ENCODE measurements at regions not wholly inside any gene's neighbourhood (a gene's known extent, or its start where the extent isn't known, plus 50 kb on each side); places are given as distances from the start of the nearest gene placed in this dataset.
A peak's percentile ranks its signal among the peaks of the same experiment; 100 is the strongest.

- peaks cover 35 to 60% of the 10 kb centered on the region in 2 donors for H3K4me1 Mint-ChIP-seq
- H3K9me3 ChIP-seq (ENCODE audit: control insufficient read depth, insufficient read depth, low read length): no peaks in the 10 kb centered on the region
- H3K27ac ChIP-seq (ENCODE audit: low read length): no peak overlapping the region
- H3K9me3 Mint-ChIP-seq: no peaks in the 10 kb centered on the region
- TF ChIP-seq, protein P1, sequence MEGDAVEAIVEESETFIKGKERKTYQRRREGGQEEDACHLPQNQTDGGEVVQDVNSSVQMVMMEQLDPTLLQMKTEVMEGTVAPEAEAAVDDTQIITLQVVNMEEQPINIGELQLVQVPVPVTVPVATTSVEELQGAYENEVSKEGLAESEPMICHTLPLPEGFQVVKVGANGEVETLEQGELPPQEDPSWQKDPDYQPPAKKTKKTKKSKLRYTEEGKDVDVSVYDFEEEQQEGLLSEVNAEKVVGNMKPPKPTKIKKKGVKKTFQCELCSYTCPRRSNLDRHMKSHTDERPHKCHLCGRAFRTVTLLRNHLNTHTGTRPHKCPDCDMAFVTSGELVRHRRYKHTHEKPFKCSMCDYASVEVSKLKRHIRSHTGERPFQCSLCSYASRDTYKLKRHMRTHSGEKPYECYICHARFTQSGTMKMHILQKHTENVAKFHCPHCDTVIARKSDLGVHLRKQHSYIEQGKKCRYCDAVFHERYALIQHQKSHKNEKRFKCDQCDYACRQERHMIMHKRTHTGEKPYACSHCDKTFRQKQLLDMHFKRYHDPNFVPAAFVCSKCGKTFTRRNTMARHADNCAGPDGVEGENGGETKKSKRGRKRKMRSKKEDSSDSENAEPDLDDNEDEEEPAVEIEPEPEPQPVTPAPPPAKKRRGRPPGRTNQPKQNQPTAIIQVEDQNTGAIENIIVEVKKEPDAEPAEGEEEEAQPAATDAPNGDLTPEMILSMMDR (IDR thresholded peaks at IDR 0.05): no peak
- H3K27me3 Mint-ChIP-seq (ENCODE audit: low read depth in 2 of 2): peaks cover 0 to 37% of the 10 kb centered on the region in 2 donors
- no peak overlapping the region for H3K27ac Mint-ChIP-seq
- no peaks in the 10 kb centered on the region for H3K36me3 Mint-ChIP-seq
- ATAC-seq: no peak
- no peaks in the 10 kb centered on the region for H3K36me3 ChIP-seq (ENCODE audit: control insufficient read depth, insufficient read depth, low read length)
- DNase-seq: peak in 1 of 2 donors; percentile 38
- H3K4me3 ChIP-seq (ENCODE audit: low read length): no peak overlapping the region
- H3K4me3 Mint-ChIP-seq: peak overlapping the region; percentile 45
- H3K27me3 ChIP-seq (ENCODE audit: control insufficient read depth, insufficient read depth, low read length): peaks cover 3% of the 10 kb centered on the region
- H3K4me1 ChIP-seq (ENCODE audit: control insufficient read depth, insufficient read depth, low read length): peaks cover 66% of the 10 kb centered on the region
- intact Hi-C loops (cut with micrococcal nuclease): no loop called here
- WGBS (ENCODE audit: insufficient coverage): 64% methylated on average over 35 of the region's 35 CpGs
Measured at GRCh38 chr6:170152124-170152926, 138.6 kb downstream of the DLL1 start.

DNA sequence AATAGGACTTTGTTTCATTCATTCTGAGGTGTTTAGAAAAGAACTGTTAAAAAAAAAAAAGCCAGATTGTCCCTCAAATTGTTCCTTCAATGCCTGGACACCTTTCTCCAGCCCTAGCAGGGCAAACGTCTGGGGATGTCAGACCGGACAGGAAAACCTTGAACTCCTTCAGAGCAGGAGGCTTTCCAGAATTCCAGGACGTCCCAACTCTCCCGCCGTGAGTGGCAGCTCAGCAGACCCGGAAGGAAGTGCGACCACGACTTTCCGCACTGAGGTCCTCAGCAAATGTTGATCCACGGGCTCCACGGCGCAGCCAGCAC is 139.1 kb downstream of the DLL1 start:
- DNase-seq (no peak), ATAC-seq (no peak)
- H3K27ac Mint-ChIP-seq: no peak overlapping the region
- peaks cover 0 to 34% of the 10 kb centered on the region in 2 donors for H3K27me3 Mint-ChIP-seq (ENCODE audit: low read depth in 2 of 2)
- peaks cover 72% of the 10 kb centered on the region for H3K4me1 ChIP-seq (ENCODE audit: control insufficient read depth, insufficient read depth, low read length)
- H3K9me3 ChIP-seq (ENCODE audit: control insufficient read depth, insufficient read depth, low read length): no peaks in the 10 kb centered on the region
- TF ChIP-seq, protein P1 (IDR thresholded peaks at IDR 0.05): no peak
- H3K27me3 ChIP-seq (ENCODE audit: control insufficient read depth, insufficient read depth, low read length): peaks cover 3% of the 10 kb centered on the region
- no peak overlapping the region for H3K4me3 ChIP-seq (ENCODE audit: low read length)
- peaks cover 41 to 65% of the 10 kb centered on the region in 2 donors for H3K4me1 Mint-ChIP-seq
- no peaks in the 10 kb centered on the region for H3K36me3 Mint-ChIP-seq
- WGBS (ENCODE audit: insufficient coverage): 37% methylated on average over 12 of the region's 12 CpGs
- no peaks in the 10 kb centered on the region for H3K36me3 ChIP-seq (ENCODE audit: control insufficient read depth, insufficient read depth, low read length)
- intact Hi-C loops (cut with micrococcal nuclease): no loop called here
- no peaks in the 10 kb centered on the region for H3K9me3 Mint-ChIP-seq
- H3K4me3 Mint-ChIP-seq: peak overlapping the region; percentile 45
- H3K27ac ChIP-seq (ENCODE audit: low read length): no peak overlapping the region

- Histone ChIP-seq H3K9me3 (ENCODE audit: control insufficient read depth, insufficient read depth, low read length) (no peaks in the 10 kb centered on the region), H3K27me3 (ENCODE audit: control insufficient read depth, insufficient read depth, low read length) (peaks cover 3% of the 10 kb centered on the region), H3K4me3 (ENCODE audit: low read length) (no peak overlapping the region), H3K36me3 (ENCODE audit: control insufficient read depth, insufficient read depth, low read length) (no peaks in the 10 kb centered on the region), H3K27ac (ENCODE audit: low read length) (no peak overlapping the region), H3K4me1 (ENCODE audit: control insufficient read depth, insufficient read depth, low read length) (peaks cover 76% of the 10 kb centered on the region)
- Mint-ChIP-seq H3K27ac (no peak overlapping the region), H3K27me3 (ENCODE audit: low read depth in 2 of 2) (peaks cover 0 to 34% of the 10 kb centered on the region in 2 donors), H3K36me3 (no peaks in the 10 kb centered on the region), H3K4me1 (peaks cover 45 to 69% of the 10 kb centered on the region in 2 donors), H3K9me3 (no peaks in the 10 kb centered on the region), H3K4me3 (peak overlapping the region; percentile 38)
- 87% methylated on average over 9 of the region's 11 CpGs for WGBS (ENCODE audit: insufficient coverage)
- intact Hi-C loops (cut with micrococcal nuclease): no loop called here
- no peak for ATAC-seq
- DNase-seq: no peak
- TF ChIP-seq, protein P1 (IDR thresholded peaks at IDR 0.05): no peak
Measured at GRCh38 chr6:170151321-170151771, 139.5 kb downstream of the DLL1 start.

- H3K27ac Mint-ChIP-seq: no peak overlapping the region
- ATAC-seq (no peak), DNase-seq (no peak)
- peaks cover 0 to 34% of the 10 kb centered on the region in 2 donors for H3K27me3 Mint-ChIP-seq (ENCODE audit: low read depth in 2 of 2)
- Histone ChIP-seq H3K9me3 (ENCODE audit: control insufficient read depth, insufficient read depth, low read length) (no peaks in the 10 kb centered on the region), H3K4me1 (ENCODE audit: control insufficient read depth, insufficient read depth, low read length) (peaks cover 84% of the 10 kb centered on the region), H3K36me3 (ENCODE audit: control insufficient read depth, insufficient read depth, low read length) (no peaks in the 10 kb centered on the region), H3K27ac (ENCODE audit: low read length) (no peak overlapping the region), H3K27me3 (ENCODE audit: control insufficient read depth, insufficient read depth, low read length) (peaks cover 3% of the 10 kb centered on the region), H3K4me3 (ENCODE audit: low read length) (no peak overlapping the region)
- TF ChIP-seq, protein P1 (IDR thresholded peaks at IDR 0.05): no peak
- no peaks in the 10 kb centered on the region for H3K9me3 Mint-ChIP-seq
- intact Hi-C loops (cut with micrococcal nuclease): no loop called here
- no peaks in the 10 kb centered on the region for H3K36me3 Mint-ChIP-seq
- WGBS (ENCODE audit: insufficient coverage): 94% methylated on average over 6 of the region's 7 CpGs
- peak overlapping the region; percentile 58 for H3K4me3 Mint-ChIP-seq
- H3K4me1 Mint-ChIP-seq: peaks cover 48 to 76% of the 10 kb centered on the region in 2 donors
Measured at GRCh38 chr6:170150590-170150945, 140.3 kb downstream of the DLL1 start.

Measured in natural killer cell (primary cell).